GM18519 (cell line): ENCODE measurements at regions not wholly inside any gene's neighbourhood (a gene's known extent, or its start where the extent isn't known, plus 50 kb on each side); places are given as distances from the start of the nearest gene placed in this dataset.

Experiments used
- ATAC-seq: cut with Tn5 transposase; IDR thresholded peaks from one replicate; pipeline ENCODE4 v1.9.1; 2021; ENCODE audit warnings: mild to moderate bottlenecking, moderate library complexity; ENCODE audit not compliant: unreplicated experiment, low FRiP score

GRCh38 chr5:167892352-167893115 is 398.9 kb upstream of the WWC1 start:
- ATAC-seq, result no peak

- no peak for ATAC-seq
Observed at GRCh38 chr5:167893271-167893670, 398.2 kb upstream of the WWC1 start.

GRCh38 chr5:167894631-167895472 is 396.6 kb upstream of the WWC1 start:
- no peak for ATAC-seq

- ATAC-seq, result no peak
Observed at GRCh38 chr5:167895899-167896659, 395.4 kb upstream of the WWC1 start.

- no peak for ATAC-seq
Observed at GRCh38 chr5:167896814-167897213, 394.6 kb upstream of the WWC1 start.

GRCh38 chr5:167897371-167897770 is 394.1 kb upstream of the WWC1 start:
- ATAC-seq, result no peak

- ATAC-seq, result no peak
Observed at GRCh38 chr5:167898361-167899042, 392.9 kb upstream of the WWC1 start.

GRCh38 chr5:167899490-167900070 is 391.9 kb upstream of the WWC1 start:
- no peak for ATAC-seq

GRCh38 chr5:167900340-167900935 is 391.0 kb upstream of the WWC1 start:
- ATAC-seq, result no peak

- no peak for ATAC-seq
Observed at GRCh38 chr5:167902298-167902697, 389.1 kb upstream of the WWC1 start.

GRCh38 chr5:167903243-167903642 is 388.2 kb upstream of the WWC1 start:
- no peak for ATAC-seq

GRCh38 chr5:167903659-167904058 is 387.8 kb upstream of the WWC1 start:
- no peak for ATAC-seq

- ATAC-seq, result no peak
Observed at GRCh38 chr5:167905919-167906853, 385.3 kb upstream of the WWC1 start.

GRCh38 chr5:167908606-167909005 is 382.8 kb upstream of the WWC1 start:
- no peak for ATAC-seq

GRCh38 chr5:167912941-167913665 is 378.3 kb upstream of the WWC1 start:
- ATAC-seq, result no peak

- no peak for ATAC-seq
Observed at GRCh38 chr5:167915237-167915636, 376.2 kb upstream of the WWC1 start.

- no peak for ATAC-seq
Observed at GRCh38 chr5:167916261-167916691, 375.2 kb upstream of the WWC1 start.

- ATAC-seq, result no peak
Observed at GRCh38 chr5:167916706-167917105, 374.7 kb upstream of the WWC1 start.
